AG09309 (cell line): ENCODE measurements at regions not wholly inside any gene's neighbourhood (a gene's known extent, or its start where the extent isn't known, plus 50 kb on each side); places are given as distances from the start of the nearest gene placed in this dataset.
"Not testable (repeated sequence)": the region's sequence is repeated elsewhere in the genome, so short reads cannot be mapped to it uniquely, and the experiment has no call there.

Source experiments
- DNase-seq: peaks from one replicate; pipeline ENCODE4 v3.0.0-alpha.2; 2010; ENCODE audit warnings: low read depth
- H3K4me3 ChIP-seq: 2 replicates; pipeline ENCODE4 v1.5.1; 2011; ENCODE audit warnings: mild to moderate bottlenecking, low read depth, low read length, moderate library complexity; ENCODE audit not compliant: control insufficient read depth
- TF ChIP-seq, protein P1 (sequence below): IDR thresholded peaks from 2 replicates; pipeline ENCODE4 v1.5.1; 2011; ENCODE audit warnings: mild to moderate bottlenecking, low read depth, low read length, inconsistent platforms; ENCODE audit not compliant: insufficient read depth, control insufficient read depth; ENCODE audit errors: missing control alignments

DNA sequence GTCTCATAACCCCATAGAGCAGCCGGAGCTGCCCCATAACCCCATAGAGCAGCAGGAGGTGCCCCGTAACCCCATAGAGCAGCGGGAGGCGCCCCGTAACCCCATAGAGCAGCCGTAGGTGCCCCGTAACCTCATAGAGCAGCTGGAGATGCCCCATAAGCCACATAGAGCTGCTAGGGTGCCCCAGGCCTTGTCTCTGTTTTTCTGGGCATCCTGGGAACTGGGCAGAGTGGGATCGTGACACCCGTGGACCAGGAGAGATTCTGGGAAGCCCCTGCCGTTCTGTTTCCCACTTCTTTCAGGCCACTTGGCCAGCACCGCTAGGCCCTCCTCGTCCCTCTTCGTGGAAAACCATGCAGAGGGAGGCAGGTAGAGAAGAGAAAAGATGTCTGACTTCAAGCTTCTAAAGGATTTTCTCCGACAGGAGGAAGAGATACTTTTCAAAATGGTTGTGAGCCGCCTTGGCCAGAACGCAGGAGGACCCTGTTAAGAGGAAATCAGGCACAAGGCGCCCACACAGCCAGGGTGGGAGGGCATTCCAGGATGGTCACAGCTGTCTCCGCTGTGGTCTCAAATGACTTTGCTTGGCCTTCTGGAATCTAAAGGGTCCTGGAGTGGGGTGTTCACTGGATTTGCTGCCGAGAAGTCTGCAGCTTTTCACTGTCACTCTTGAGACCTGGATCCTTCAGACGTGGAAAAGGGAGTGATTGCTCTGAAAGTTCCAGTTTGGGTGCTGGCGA is 171.8 kb downstream of the NPIPB11 start:
- H3K4me3 ChIP-seq, DNase-seq: not testable (repeated sequence)

DNA sequence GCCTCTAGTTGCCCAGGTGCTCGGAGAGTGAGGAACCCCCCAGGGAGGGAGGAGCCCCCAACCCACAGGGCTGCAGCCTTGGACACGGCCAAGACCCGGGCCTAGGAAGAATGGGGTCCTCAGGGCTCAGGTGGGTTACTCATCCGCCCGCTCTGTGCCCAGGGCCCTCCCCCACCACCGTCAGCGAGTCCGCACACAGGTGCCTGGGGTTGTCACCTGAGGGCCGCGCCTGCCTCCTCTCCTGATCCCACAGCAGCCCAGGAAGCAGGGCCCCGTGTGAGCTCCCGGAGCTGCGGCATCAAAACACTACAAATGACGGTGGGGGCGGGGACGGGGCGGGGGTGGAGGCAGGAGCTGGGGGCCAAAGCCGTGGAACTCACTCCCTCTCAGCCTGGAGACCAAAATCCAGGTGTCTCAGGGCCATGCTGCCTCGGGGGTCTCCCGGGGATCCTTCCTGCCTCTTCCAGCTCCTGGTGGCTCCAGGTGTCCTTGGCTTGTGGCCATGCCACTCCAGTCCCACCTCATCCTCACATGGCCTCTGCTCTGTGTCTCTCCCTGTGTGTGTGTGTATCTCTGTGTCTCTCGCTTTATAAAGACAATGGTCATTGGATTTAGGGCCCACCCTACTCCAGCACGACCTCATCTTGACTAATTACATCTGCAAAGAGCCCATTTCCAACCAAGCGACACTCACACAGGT is 172.7 kb downstream of the NPIPB11 start:
- not testable (repeated sequence) for H3K4me3 ChIP-seq, DNase-seq

DNA sequence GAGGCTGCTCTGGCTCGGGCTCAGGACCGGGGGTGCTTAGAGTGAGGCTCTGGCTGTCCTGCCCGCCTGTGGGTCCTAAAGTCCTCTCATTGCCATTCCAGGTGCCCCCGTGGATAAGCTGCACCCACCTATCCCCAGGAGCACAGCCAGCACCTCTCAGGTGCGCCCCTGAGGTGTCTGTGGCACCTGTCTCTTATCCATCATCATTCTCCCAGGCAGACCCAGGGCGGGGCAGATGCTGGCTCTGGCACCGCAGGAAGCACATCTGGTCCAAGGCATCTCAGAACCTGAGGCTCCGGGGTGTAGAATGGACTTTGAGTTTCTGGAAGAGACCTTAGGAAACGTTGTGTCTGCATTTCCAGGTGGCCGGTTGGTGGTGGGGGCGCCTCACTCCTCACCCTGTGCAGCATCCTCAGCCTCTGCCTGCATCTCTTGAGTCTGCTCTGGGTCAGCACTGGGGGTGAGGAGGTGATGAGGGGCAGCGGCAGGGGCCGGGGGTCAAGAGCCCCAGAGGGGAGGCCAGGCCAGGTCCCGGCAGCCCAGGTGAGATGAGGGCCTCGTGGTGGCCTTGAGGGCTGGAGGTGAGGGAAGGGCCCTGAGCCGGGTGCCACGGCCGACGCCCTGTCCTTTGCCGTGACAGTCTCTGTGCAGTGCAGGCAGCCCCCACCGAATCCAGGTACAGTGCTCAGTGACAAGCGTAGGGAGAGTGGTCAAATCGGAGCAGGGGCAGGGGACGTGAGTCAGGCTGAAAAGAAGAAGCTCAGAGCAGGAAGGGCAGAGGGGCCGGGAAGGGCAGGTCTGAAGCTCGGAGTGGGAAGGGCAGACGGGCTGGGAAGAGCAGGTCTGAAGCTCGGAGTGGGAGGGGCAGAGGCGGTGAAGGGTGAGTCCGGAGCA is 173.5 kb downstream of the NPIPB11 start:
- H3K4me3 ChIP-seq = no peak overlapping the region
- TF ChIP-seq, protein P1, sequence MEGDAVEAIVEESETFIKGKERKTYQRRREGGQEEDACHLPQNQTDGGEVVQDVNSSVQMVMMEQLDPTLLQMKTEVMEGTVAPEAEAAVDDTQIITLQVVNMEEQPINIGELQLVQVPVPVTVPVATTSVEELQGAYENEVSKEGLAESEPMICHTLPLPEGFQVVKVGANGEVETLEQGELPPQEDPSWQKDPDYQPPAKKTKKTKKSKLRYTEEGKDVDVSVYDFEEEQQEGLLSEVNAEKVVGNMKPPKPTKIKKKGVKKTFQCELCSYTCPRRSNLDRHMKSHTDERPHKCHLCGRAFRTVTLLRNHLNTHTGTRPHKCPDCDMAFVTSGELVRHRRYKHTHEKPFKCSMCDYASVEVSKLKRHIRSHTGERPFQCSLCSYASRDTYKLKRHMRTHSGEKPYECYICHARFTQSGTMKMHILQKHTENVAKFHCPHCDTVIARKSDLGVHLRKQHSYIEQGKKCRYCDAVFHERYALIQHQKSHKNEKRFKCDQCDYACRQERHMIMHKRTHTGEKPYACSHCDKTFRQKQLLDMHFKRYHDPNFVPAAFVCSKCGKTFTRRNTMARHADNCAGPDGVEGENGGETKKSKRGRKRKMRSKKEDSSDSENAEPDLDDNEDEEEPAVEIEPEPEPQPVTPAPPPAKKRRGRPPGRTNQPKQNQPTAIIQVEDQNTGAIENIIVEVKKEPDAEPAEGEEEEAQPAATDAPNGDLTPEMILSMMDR = no peak
- DNase-seq = no peak

DNA sequence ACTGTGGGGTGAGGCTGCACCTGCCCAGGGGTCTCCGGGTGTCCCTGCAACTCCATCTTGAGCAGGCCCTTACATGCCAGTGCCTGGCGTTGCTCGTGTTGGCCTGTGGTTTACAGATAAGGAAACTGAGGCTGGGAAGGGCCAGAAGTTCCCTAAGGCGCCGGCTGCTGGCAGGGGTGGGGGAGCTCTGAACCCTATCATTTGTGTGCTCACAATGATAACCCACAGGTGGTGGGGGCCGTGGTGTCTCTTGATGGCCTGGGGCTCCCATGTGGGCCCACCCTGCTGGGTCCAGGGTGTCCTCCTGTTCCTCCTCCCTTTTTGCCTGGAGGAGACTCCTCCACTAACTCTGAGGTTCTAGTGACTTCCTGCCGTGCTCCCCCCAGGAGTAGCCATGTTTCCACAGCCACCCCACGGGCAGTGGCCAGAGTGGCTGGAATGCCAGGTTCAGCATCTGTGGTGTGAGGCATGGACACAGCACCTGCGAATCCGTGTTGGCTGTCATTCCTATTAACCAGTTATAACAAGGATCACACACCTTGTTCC is 174.3 kb downstream of the NPIPB11 start:
- not testable (repeated sequence) for DNase-seq, H3K4me3 ChIP-seq

DNA sequence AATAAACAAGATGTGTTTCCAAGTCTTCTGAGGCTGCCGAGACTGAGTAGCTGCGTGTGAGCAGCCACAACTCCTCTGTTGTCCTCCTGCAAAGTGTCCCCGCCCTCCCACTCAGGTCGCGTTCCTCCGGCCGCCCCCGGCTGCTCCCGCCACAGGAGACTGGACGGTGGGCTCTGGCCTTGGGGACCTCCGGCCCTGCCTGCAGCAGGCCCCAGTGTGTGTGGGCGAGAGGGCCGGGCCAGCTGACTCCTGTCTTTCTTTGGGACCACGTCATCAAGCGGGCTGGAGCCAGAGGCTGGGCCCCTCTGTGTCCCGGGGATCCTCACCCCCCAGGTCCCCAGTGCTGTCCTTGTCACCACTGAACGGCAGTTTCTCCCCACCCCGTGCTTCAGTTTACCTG is 175.3 kb downstream of the NPIPB11 start:
- TF ChIP-seq, protein P1 = no peak
- no peak for DNase-seq
- H3K4me3 ChIP-seq = no peak overlapping the region

DNA sequence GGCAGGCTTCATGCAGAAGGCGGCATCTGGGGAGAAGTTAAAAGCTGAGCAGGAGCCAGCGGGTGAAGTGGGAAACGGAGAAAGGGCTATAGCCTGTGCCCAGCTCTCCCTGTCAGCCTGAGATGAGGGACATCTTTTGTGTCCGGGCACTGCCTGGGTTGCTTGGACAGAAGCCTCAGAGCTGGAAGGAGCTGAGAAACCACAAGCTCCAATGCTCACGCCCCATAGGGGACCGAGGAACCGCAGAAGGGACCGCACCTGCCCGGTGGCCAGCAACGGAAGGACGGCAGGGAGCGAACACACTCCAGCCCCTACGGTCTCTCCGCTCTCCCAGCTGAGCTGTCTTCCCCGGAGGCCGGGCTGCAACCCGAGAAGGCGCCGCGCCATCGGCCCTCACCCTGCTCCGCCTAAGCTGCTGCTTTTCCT is 175.8 kb downstream of the NPIPB11 start:
- TF ChIP-seq, protein P1 = no peak
- DNase-seq = no peak
- no peak overlapping the region for H3K4me3 ChIP-seq

DNA sequence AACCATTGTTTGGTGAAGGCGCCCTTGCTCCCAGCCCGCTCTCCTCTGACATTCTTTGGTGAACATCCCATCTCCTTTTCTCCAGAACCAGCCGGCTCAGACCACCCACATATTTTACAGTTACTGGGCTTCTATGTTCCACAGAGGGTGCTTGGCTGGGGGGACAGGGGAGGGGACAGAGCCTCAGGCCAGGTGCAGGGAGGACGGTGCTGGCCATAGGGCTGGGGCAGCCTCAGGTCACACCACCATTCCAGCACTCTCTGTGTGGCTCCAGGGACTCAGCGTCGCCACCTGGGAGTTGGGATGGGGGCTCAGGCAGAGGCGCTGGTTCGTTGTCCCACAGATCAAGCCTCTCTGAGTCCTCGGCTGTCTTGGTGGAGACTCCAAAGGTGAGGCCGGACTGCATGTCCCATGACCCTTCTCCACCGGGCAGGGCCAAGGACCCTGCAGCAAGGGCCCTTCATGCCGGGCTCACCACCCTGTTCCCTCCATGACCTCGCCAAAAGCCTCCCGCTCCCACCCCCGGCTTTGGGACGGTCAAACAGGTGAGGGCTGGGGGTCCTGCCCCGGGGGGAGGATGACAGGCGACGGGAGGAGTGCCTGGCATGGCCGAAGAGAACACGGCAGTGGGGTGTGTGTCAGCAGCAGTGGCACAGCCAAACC is 176.4 kb downstream of the NPIPB11 start:
- DNase-seq, H3K4me3 ChIP-seq: not testable (repeated sequence)

DNA sequence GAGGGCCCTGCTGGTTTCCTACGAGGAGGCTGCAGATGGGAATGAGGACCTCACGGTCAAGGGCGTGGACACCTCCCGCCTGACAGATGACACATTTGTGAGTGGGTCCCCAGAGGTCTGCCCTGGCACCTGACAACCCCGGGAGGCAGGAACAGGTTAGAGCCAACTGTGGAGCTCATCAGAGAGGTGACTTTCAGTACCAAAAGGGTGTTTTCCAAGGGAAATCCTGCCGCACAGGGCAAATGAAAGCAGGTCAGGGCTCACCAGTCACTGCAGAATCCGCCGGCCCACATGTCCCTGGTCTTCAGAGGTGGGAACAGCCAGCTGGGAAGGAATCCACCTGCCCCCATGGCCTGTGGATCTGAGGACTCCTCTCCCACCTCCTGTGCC is 176.9 kb downstream of the NPIPB11 start:
- not testable (repeated sequence) for DNase-seq, H3K4me3 ChIP-seq

DNA sequence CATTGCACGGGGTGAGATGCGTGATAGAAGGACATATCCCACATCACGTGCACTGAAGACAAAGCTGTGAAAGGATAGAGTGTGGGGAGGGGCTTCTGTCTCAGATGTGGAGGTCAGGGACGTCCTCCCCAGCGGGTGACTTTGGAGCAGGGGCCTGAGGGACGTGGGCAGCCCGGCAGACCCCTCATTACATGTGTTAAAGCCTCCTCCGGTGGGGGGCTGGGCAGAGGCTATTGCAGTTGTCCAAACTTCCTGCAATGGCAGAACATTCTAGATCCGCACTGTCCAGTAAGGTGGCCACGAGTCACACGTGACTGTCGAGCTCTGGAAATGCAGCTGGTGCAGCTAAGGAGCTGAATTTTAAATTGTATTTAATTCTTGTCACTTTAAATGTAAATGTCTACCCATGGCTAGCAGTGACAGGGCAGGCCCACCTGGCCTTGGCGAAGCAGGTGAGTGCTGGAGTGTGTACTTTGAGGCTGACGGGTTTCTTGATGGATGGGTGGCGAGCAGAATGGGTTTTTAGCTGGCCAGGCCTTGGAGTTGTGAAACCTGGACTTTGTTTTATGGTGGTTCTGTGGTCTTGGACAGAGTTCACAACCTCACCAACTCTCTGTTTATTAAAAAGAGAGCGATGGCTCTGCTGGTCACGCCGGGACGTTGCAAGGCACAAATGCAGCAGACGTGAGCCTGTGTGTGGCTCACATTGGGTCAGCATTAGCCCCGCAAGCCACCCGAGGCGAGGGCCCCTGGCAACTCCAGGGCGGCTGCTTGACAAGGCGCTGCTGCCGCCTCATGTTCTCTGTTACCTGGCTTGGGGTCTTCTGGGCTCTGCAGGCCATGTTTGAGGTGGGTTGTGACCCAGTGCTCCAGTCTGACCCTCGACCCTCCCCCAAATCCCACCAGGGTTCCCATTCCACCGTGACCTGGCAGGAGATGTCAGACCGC is 177.6 kb downstream of the NPIPB11 start:
- H3K4me3 ChIP-seq, DNase-seq: not testable (repeated sequence)
